ENCODE measurements at regions not wholly inside any gene's neighbourhood (a gene's known extent, or its start where the extent isn't known, plus 50 kb on each side); places are given as distances from the start of the nearest gene placed in this dataset.

DNA sequence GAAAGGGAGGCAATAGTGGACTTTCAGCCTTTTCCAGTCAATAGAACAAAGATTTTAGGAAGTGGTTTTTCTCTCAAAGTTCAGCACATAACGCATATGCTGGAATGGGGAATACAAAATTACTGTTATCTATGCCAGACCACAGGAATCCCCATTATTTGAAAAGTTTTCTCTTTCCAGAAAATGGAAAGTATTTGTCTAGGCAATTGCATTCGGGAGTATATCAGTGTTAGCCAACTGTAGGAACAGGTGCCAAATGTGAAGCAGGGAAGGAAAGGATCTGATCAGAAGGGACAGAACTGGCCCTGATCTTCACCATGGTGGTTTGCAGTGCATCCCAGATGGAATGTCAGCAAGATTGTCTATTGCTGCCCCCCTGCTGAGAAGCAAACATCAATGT lies 213.6 kb downstream of the CPE start:
- Histone ChIP-seq H3K79me1 (ENCODE audit: low read length) (no peaks in the 10 kb centered on the region), H3K4me1 (ENCODE audit: control insufficient read depth, low read depth, low read length) (no peaks in the 10 kb centered on the region), H2BK5ac (ENCODE audit: low read length) (no peak overlapping the region), H3K27me3 (ENCODE audit: insufficient read depth, low read length, poor library complexity) (no peaks in the 10 kb centered on the region), H4K5ac (ENCODE audit: low read length) (no peak overlapping the region), H3K23ac (ENCODE audit: low read length) (no peak overlapping the region), H3K36me3 (ENCODE audit: control insufficient read depth, insufficient read depth, low read length) (no peaks in the 10 kb centered on the region), H2BK15ac (replicated peaks; ENCODE audit: low read depth) (no peak overlapping the region), H3K4me2 (ENCODE audit: low read length) (no peak overlapping the region), H3K56ac (ENCODE audit: low read length) (no peak overlapping the region), H4K8ac (ENCODE audit: low read depth, low read length) (no peak overlapping the region), H3K4me3 (ENCODE audit: low read length) (no peak overlapping the region), H3K18ac (ENCODE audit: low read length) (no peak overlapping the region), H3K4ac (ENCODE audit: low read depth, low read length) (no peak overlapping the region), H2BK120ac (ENCODE audit: low read depth, low read length) (no peak overlapping the region), H3K79me2 (ENCODE audit: control insufficient read depth, insufficient read depth, low read length) (no peaks in the 10 kb centered on the region), H3K27ac (ENCODE audit: low read depth, low read length) (no peak overlapping the region), H2AK5ac (ENCODE audit: low read length) (no peak overlapping the region), H3K9ac (ENCODE audit: low read length) (no peak overlapping the region)
- no peak for DNase-seq
- WGBS (ENCODE audit: extremely low coverage, insufficient coverage, low lambda C conversion rate), result no CpG with 5 or more reads among the region's 2 CpGs

DNA sequence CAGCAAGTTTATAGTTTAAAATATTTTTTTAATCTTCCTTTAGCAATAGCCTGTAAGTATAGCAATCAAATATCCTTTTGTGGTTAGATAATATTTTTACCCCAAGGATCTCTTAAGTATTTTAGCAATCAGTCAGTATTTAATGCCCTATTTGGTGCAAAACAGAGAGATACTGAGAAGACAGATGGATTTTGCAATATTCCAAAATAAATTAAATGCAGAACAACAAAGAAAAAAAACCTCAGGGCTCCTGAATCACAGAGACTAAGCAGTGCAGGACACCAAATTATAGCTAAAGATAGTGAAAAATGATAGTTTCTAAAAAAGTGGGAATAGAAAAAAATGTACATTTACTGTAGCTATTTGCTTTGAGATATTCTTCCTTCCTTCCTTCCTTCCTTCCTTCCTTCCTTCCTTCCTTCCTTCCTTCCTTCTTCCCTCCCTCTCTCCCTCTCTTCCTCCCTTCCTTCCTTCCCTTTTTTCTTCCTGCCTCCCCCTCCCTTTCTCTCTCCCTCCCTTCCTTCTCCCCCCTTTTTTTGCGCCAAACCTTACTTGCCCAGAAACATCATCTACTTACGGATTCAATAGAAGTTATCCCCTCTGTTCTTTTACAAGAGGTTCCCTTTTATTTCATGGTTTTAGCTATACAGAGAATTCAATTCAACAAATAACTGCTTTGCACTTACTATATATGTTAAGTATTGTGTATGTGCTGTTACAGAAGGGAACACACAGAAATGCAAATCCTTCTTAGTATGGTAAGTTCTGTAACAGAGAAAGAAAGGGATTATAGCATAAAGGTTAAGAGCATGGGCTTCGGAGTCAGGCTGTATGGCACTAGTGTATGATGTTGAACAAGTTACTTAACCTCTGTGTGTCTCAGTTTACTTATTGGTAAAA lies 219.0 kb downstream of the CPE start:
- Histone ChIP-seq H3K9ac (ENCODE audit: low read length) (no peak overlapping the region), H2AK5ac (ENCODE audit: low read length) (no peak overlapping the region), H3K4ac (ENCODE audit: low read depth, low read length) (no peak overlapping the region), H3K36me3 (ENCODE audit: control insufficient read depth, insufficient read depth, low read length) (no peaks in the 10 kb centered on the region), H3K4me3 (ENCODE audit: low read length) (no peak overlapping the region), H2BK5ac (ENCODE audit: low read length) (no peak overlapping the region), H2BK120ac (ENCODE audit: low read depth, low read length) (no peak overlapping the region), H3K27ac (ENCODE audit: low read depth, low read length) (no peak overlapping the region), H2BK15ac (replicated peaks; ENCODE audit: low read depth) (no peak overlapping the region), H3K27me3 (ENCODE audit: insufficient read depth, low read length, poor library complexity) (no peaks in the 10 kb centered on the region), H3K23ac (ENCODE audit: low read length) (no peak overlapping the region), H3K18ac (ENCODE audit: low read length) (no peak overlapping the region), H3K4me2 (ENCODE audit: low read length) (no peak overlapping the region), H3K79me1 (ENCODE audit: low read length) (no peaks in the 10 kb centered on the region), H3K79me2 (ENCODE audit: control insufficient read depth, insufficient read depth, low read length) (no peaks in the 10 kb centered on the region), H3K56ac (ENCODE audit: low read length) (no peak overlapping the region), H3K4me1 (ENCODE audit: control insufficient read depth, low read depth, low read length) (no peaks in the 10 kb centered on the region), H4K8ac (ENCODE audit: low read depth, low read length) (no peak overlapping the region), H4K5ac (ENCODE audit: low read length) (no peak overlapping the region)
- no peak for DNase-seq
- no CpG with 5 or more reads among the region's 3 CpGs for WGBS (ENCODE audit: extremely low coverage, insufficient coverage, low lambda C conversion rate)

GRCh38 chr4:165600959-165601683 lies 222.3 kb downstream of the CPE start:
- Histone ChIP-seq H3K36me3 (ENCODE audit: control insufficient read depth, insufficient read depth, low read length) (no peaks in the 10 kb centered on the region), H3K4me2 (ENCODE audit: low read length) (no peak overlapping the region), H2BK5ac (ENCODE audit: low read length) (no peak overlapping the region), H3K4me3 (ENCODE audit: low read length) (no peak overlapping the region), H3K79me2 (ENCODE audit: control insufficient read depth, insufficient read depth, low read length) (no peaks in the 10 kb centered on the region), H2BK15ac (replicated peaks; ENCODE audit: low read depth) (no peak overlapping the region), H3K27me3 (ENCODE audit: insufficient read depth, low read length, poor library complexity) (no peaks in the 10 kb centered on the region), H2BK120ac (ENCODE audit: low read depth, low read length) (no peak overlapping the region), H3K56ac (ENCODE audit: low read length) (no peak overlapping the region), H4K5ac (ENCODE audit: low read length) (no peak overlapping the region), H3K18ac (ENCODE audit: low read length) (no peak overlapping the region), H3K4ac (ENCODE audit: low read depth, low read length) (no peak overlapping the region), H4K8ac (ENCODE audit: low read depth, low read length) (no peak overlapping the region), H3K23ac (ENCODE audit: low read length) (no peak overlapping the region), H3K9ac (ENCODE audit: low read length) (no peak overlapping the region), H3K4me1 (ENCODE audit: control insufficient read depth, low read depth, low read length) (no peaks in the 10 kb centered on the region), H3K79me1 (ENCODE audit: low read length) (no peaks in the 10 kb centered on the region), H2AK5ac (ENCODE audit: low read length) (no peak overlapping the region), H3K27ac (ENCODE audit: low read depth, low read length) (no peak overlapping the region)
- no CpG with 5 or more reads among the region's 4 CpGs for WGBS (ENCODE audit: extremely low coverage, insufficient coverage, low lambda C conversion rate)
- no peak for DNase-seq

DNA sequence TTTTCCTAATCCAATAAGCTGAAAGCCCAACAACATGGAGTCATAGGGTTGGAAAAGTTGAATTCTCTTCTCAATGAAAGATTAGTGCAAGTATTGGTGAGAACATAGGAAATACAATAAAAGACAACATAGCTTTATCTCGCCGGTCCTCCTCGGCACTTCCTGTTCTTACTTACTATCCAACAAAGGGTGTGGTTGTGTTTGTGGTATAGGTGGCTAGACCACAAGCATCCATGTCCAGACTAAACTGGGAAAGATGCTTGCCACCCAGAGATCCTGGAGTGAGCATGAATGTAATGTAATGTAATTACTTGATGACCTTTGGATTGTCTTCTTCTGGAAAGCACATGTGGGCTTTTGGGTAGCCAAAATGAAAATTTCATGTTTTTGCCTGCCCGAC lies 223.8 kb downstream of the CPE start:
- no peak overlapping the region for H4K5ac ChIP-seq (ENCODE audit: low read length)

GRCh38 chr4:165604181-165604580 lies 225.4 kb downstream of the CPE start:
- no peak overlapping the region for H3K18ac ChIP-seq (ENCODE audit: low read length)
- no peak overlapping the region for H4K5ac ChIP-seq (ENCODE audit: low read length)
- H3K4me2 ChIP-seq (ENCODE audit: low read length), result no peak overlapping the region
- H3K23ac ChIP-seq (ENCODE audit: low read length), result no peak overlapping the region
- WGBS (ENCODE audit: extremely low coverage, insufficient coverage, low lambda C conversion rate), result no CpG with 5 or more reads among the region's 2 CpGs
- no peak overlapping the region for H3K4ac ChIP-seq (ENCODE audit: low read depth, low read length)
- no peaks in the 10 kb centered on the region for H3K79me2 ChIP-seq (ENCODE audit: control insufficient read depth, insufficient read depth, low read length)
- H3K9ac ChIP-seq (ENCODE audit: low read length), result no peak overlapping the region
- no peak overlapping the region for H2BK5ac ChIP-seq (ENCODE audit: low read length)
- no peak overlapping the region for H2BK15ac ChIP-seq (replicated peaks; ENCODE audit: low read depth)
- no peaks in the 10 kb centered on the region for H3K36me3 ChIP-seq (ENCODE audit: control insufficient read depth, insufficient read depth, low read length)
- H2AK5ac ChIP-seq (ENCODE audit: low read length), result no peak overlapping the region
- no peak overlapping the region for H2BK120ac ChIP-seq (ENCODE audit: low read depth, low read length)
- no peak overlapping the region for H3K27ac ChIP-seq (ENCODE audit: low read depth, low read length)
- no peaks in the 10 kb centered on the region for H3K79me1 ChIP-seq (ENCODE audit: low read length)
- H4K8ac ChIP-seq (ENCODE audit: low read depth, low read length), result no peak overlapping the region
- DNase-seq, result no peak
- H3K56ac ChIP-seq (ENCODE audit: low read length), result no peak overlapping the region
- H3K4me3 ChIP-seq (ENCODE audit: low read length), result no peak overlapping the region
- H3K27me3 ChIP-seq (ENCODE audit: insufficient read depth, low read length, poor library complexity), result no peaks in the 10 kb centered on the region
- H3K4me1 ChIP-seq (ENCODE audit: control insufficient read depth, low read depth, low read length), result no peaks in the 10 kb centered on the region

More for the DNA sequence above, 223.8 kb downstream of the CPE start:
- H3K4me3 ChIP-seq (ENCODE audit: low read length), result no peak overlapping the region
- H3K27me3 ChIP-seq (ENCODE audit: insufficient read depth, low read length, poor library complexity), result no peaks in the 10 kb centered on the region
- no peak overlapping the region for H3K4ac ChIP-seq (ENCODE audit: low read depth, low read length)
- H3K23ac ChIP-seq (ENCODE audit: low read length), result no peak overlapping the region
- H4K8ac ChIP-seq (ENCODE audit: low read depth, low read length), result no peak overlapping the region
- no peak overlapping the region for H3K56ac ChIP-seq (ENCODE audit: low read length)
- no peak overlapping the region for H3K27ac ChIP-seq (ENCODE audit: low read depth, low read length)
- no peaks in the 10 kb centered on the region for H3K79me1 ChIP-seq (ENCODE audit: low read length)
- DNase-seq, result no peak
- H3K9ac ChIP-seq (ENCODE audit: low read length), result no peak overlapping the region
- no peaks in the 10 kb centered on the region for H3K79me2 ChIP-seq (ENCODE audit: control insufficient read depth, insufficient read depth, low read length)
- H3K4me1 ChIP-seq (ENCODE audit: control insufficient read depth, low read depth, low read length), result no peaks in the 10 kb centered on the region
- WGBS (ENCODE audit: extremely low coverage, insufficient coverage, low lambda C conversion rate), result no CpG with 5 or more reads among the region's 4 CpGs
- no peak overlapping the region for H2BK15ac ChIP-seq (replicated peaks; ENCODE audit: low read depth)
- H2BK120ac ChIP-seq (ENCODE audit: low read depth, low read length), result no peak overlapping the region
- H2BK5ac ChIP-seq (ENCODE audit: low read length), result no peak overlapping the region
- no peak overlapping the region for H2AK5ac ChIP-seq (ENCODE audit: low read length)
- no peak overlapping the region for H3K18ac ChIP-seq (ENCODE audit: low read length)
- H3K4me2 ChIP-seq (ENCODE audit: low read length), result no peak overlapping the region
- no peaks in the 10 kb centered on the region for H3K36me3 ChIP-seq (ENCODE audit: control insufficient read depth, insufficient read depth, low read length)
